ENCODE measurements at regions not wholly inside any gene's neighbourhood (a gene's known extent, or its start where the extent isn't known, plus 50 kb on each side); places are given as distances from the start of the nearest gene placed in this dataset.

- Histone ChIP-seq H3K27ac (ENCODE audit: low read depth, low read length) (no peak overlapping the region), H4K5ac (ENCODE audit: insufficient read length, low read depth, low read length) (no peak overlapping the region), H3K9ac (replicated peaks in 1 of 4; ENCODE audit: extremely low read depth in 1 of 4, low read depth in 3 of 4, low read length in 3 of 4) (no peak overlapping the region), H2BK20ac (ENCODE audit: low read length) (no peak overlapping the region), H3K23me2 (ENCODE audit: low read depth, low read length) (no peaks in the 10 kb centered on the region), H4K20me1 (replicated peaks in 1 of 2; ENCODE audit: control insufficient read depth in 1 of 2, insufficient read depth in 2 of 2, low read length in 2 of 2) (no peaks in the 10 kb centered on the region), H2BK15ac (ENCODE audit: low read length) (no peak overlapping the region), H3K4me1 (replicated peaks in 1 of 4; ENCODE audit: control insufficient read depth in 3 of 4, insufficient read depth in 4 of 4, low read length in 3 of 4) (no peaks in the 10 kb centered on the region), H3K79me1 (ENCODE audit: low read depth, low read length) (no peaks in the 10 kb centered on the region), H3K23ac (ENCODE audit: insufficient read length) (no peak overlapping the region), H3K4me2 (ENCODE audit: insufficient read depth in 1 of 2, low read depth in 2 of 2, low read length in 2 of 2) (no peak overlapping the region), H4K8ac (ENCODE audit: extremely low read depth, insufficient read depth, low read length) (no peak overlapping the region), H2BK12ac (ENCODE audit: low read depth, low read length) (no peak overlapping the region), H4K91ac (replicated peaks; ENCODE audit: insufficient read length, low read length) (no peak overlapping the region), H3K4ac (replicated peaks; ENCODE audit: insufficient read length, low read depth, low read length) (no peak overlapping the region), H2BK5ac (ENCODE audit: low read depth, low read length) (no peak overlapping the region), H2AK5ac (ENCODE audit: low read depth, low read length) (no peak overlapping the region), H3K18ac (ENCODE audit: extremely low read depth, low read length) (no peak overlapping the region), H3K56ac (replicated peaks; ENCODE audit: insufficient read length, low read depth, low read length) (no peak overlapping the region), H3K79me2 (ENCODE audit: control insufficient read depth in 1 of 2, insufficient read depth in 2 of 2, low read length in 2 of 2) (no peaks in the 10 kb centered on the region), H3K27me3 (replicated peaks in 1 of 4; ENCODE audit: control insufficient read depth in 3 of 4, extremely low read depth in 1 of 4, insufficient read depth in 3 of 4, low read length in 3 of 4) (no peaks in the 10 kb centered on the region), H3K14ac (ENCODE audit: insufficient read length) (no peak overlapping the region), H2AFZ (ENCODE audit: low read length) (no peak overlapping the region), H3K36me3 (ENCODE audit: control insufficient read depth in 2 of 4, insufficient read depth in 4 of 4, low read length in 3 of 4) (no peaks in the 10 kb centered on the region), H2BK120ac (replicated peaks; ENCODE audit: low read depth, low read length) (no peak overlapping the region), H3K4me3 (ENCODE audit: extremely low read depth in 1 of 4, insufficient read depth in 2 of 4, low read depth in 3 of 4, low read length in 4 of 4) (no peak overlapping the region), H3K9me3 (ENCODE audit: insufficient read depth in 2 of 2, low read depth in 1 of 2, low read length in 1 of 2) (no peaks in the 10 kb centered on the region)
- 81% methylated on average over 4 of the region's 4 CpGs; no CpG with 5 or more reads in 1 of the 2 experiments for WGBS, 2 experiments (ENCODE audit: extremely low coverage in 1 of 2, insufficient coverage in 1 of 2, insufficient read length in 1 of 2, insufficient replicate concordance in 2 of 2, low coverage in 1 of 2, low lambda C conversion rate in 2 of 2, missing lambda C conversion rate in 1 of 2)
- FAIRE-seq = no peak
- ChIA-PET CTCF (ENCODE audit: partially characterized antibody) (interaction anchor here (1.1 to 1.2 kb wide), 2 partner anchors 46 to 75 kb away, joined by 3 to 4 read pairs; no protein-coding TSS in a partner anchor), POLR2A (ENCODE audit: partially characterized antibody) (no interaction called here)
- no peak for DNase-seq (ENCODE audit: low read depth in 1 of 2, low spot score in 2 of 2)
- no peak for TF ChIP-seq BRCA1 (IDR thresholded peaks at IDR 0.05; ENCODE audit: low read depth, low read length)
- no peak for TF ChIP-seq CBX5 (IDR thresholded peaks at IDR 0.05; ENCODE audit: low read depth, low read length)
- no peak for TF ChIP-seq JUND (IDR thresholded peaks at IDR 0.05; ENCODE audit: low read length)
Measured at GRCh38 chr4:12778706-12779105, 705.4 kb downstream of the RAB28 start.
